HG03159 (cell line): ENCODE measurements at regions not wholly inside any gene's neighbourhood (a gene's known extent, or its start where the extent isn't known, plus 50 kb on each side); places are given as distances from the start of the nearest gene placed in this dataset.

ENCODE experiments used
- ATAC-seq: cut with Tn5 transposase; IDR thresholded peaks from one replicate; pipeline ENCODE4 v1.9.1; 2021; ENCODE audit warnings: mild to moderate bottlenecking, moderate library complexity; ENCODE audit not compliant: unreplicated experiment

GRCh38 chr7:22676385-22676784 lies 50.6 kb upstream of the IL6 start:
- peak; percentile 47 for ATAC-seq

GRCh38 chr7:22675917-22676343 lies 51.1 kb upstream of the IL6 start:
- ATAC-seq: no peak

GRCh38 chr7:22675421-22675820 lies 51.6 kb upstream of the IL6 start:
- no peak for ATAC-seq

GRCh38 chr7:22672846-22673680 lies 53.9 kb upstream of the IL6 start:
- peak; percentile 72 for ATAC-seq

GRCh38 chr7:22671177-22671879 lies 55.7 kb upstream of the IL6 start:
- ATAC-seq: no peak

- ATAC-seq: no peak
These were observed 56.6 kb upstream of the IL6 start for GRCh38 chr7:22670422-22670815.

GRCh38 chr7:22669692-22670421 lies 57.1 kb upstream of the IL6 start:
- ATAC-seq: no peak

GRCh38 chr7:22668971-22669401 lies 58.0 kb upstream of the IL6 start:
- no peak for ATAC-seq

- ATAC-seq: no peak
These were observed 59.3 kb upstream of the IL6 start for GRCh38 chr7:22667562-22668239.

GRCh38 chr7:22667187-22667561 lies 59.8 kb upstream of the IL6 start:
- no peak for ATAC-seq

- no peak for ATAC-seq
These were observed 60.3 kb upstream of the IL6 start for GRCh38 chr7:22666732-22667131.

GRCh38 chr7:22665923-22666322 lies 61.1 kb upstream of the IL6 start:
- no peak for ATAC-seq

- no peak for ATAC-seq
These were observed 61.8 kb upstream of the IL6 start for GRCh38 chr7:22664988-22665798.

- ATAC-seq: no peak
These were observed 63.3 kb upstream of the IL6 start for GRCh38 chr7:22663721-22664120.

GRCh38 chr7:22663357-22663718 lies 63.7 kb upstream of the IL6 start:
- no peak for ATAC-seq

GRCh38 chr7:22662556-22663356 lies 64.2 kb upstream of the IL6 start:
- ATAC-seq: peak; percentile 50

GRCh38 chr7:22662036-22662435 lies 65.0 kb upstream of the IL6 start:
- ATAC-seq: no peak

- no peak for ATAC-seq
These were observed 66.3 kb upstream of the IL6 start for GRCh38 chr7:22660732-22661131.

- ATAC-seq: no peak
These were observed 66.7 kb upstream of the IL6 start for GRCh38 chr7:22660293-22660692.
